AG04449 (cell line): ENCODE measurements at regions not wholly inside any gene's neighbourhood (a gene's known extent, or its start where the extent isn't known, plus 50 kb on each side); places are given as distances from the start of the nearest gene placed in this dataset.

Source experiments
- CTCF ChIA-PET: fragments of 350-600 bp; formaldehyde crosslinking; extraction: SDS; loops from one replicate; lab custom pipeline; 2021; ENCODE audit warnings: antibody characterized with exemption; lab: Yijun Ruan, JAX
- POLR2A ChIA-PET: fragments of 400-600, 350-600 bp; formaldehyde crosslinking; extraction: SDS; loops from one replicate; lab custom pipeline; 2020; ENCODE audit warnings: antibody characterized with exemption, inconsistent platforms; lab: Yijun Ruan, JAX
- DNase-seq: peaks from one replicate; pipeline ENCODE4 v3.0.0-alpha.2; 2010; ENCODE audit warnings: low read depth, low spot score
- H3K4me3 ChIP-seq: 2 replicates; pipeline ENCODE4 v1.5.1; 2011; ENCODE audit warnings: low read depth, mild to moderate bottlenecking, control low read depth, low read length
- TF ChIP-seq, protein P1 (sequence below): IDR thresholded peaks from one replicate; pipeline ENCODE4 v1.5.1; 2011; ENCODE audit warnings: mild to moderate bottlenecking, moderate library complexity, low read length, control low read depth, inconsistent platforms; ENCODE audit not compliant: insufficient read depth; ENCODE audit errors: missing control alignments

DNA sequence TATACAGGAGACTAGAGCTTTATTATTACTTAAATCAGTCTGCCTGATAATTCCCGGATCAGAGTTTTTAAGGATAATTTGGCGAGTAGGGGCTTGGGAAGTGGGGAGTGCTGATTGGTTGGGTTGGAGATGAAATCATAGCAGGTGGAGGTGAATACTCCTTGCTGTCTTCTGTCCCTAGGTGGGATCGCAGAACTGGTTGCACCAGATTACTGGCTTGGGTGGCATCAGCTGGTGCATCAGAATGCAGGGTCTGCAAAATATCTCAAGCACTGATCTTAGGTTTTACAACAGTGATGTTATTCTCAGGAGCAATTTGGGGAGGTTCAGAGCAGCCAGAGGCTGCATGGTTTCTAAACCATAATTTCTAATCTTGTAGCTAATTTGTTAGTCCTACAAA lies 68.1 kb downstream of the KIF4B start:
- TF ChIP-seq, protein P1, sequence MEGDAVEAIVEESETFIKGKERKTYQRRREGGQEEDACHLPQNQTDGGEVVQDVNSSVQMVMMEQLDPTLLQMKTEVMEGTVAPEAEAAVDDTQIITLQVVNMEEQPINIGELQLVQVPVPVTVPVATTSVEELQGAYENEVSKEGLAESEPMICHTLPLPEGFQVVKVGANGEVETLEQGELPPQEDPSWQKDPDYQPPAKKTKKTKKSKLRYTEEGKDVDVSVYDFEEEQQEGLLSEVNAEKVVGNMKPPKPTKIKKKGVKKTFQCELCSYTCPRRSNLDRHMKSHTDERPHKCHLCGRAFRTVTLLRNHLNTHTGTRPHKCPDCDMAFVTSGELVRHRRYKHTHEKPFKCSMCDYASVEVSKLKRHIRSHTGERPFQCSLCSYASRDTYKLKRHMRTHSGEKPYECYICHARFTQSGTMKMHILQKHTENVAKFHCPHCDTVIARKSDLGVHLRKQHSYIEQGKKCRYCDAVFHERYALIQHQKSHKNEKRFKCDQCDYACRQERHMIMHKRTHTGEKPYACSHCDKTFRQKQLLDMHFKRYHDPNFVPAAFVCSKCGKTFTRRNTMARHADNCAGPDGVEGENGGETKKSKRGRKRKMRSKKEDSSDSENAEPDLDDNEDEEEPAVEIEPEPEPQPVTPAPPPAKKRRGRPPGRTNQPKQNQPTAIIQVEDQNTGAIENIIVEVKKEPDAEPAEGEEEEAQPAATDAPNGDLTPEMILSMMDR = no peak
- H3K4me3 ChIP-seq = no peak overlapping the region
- ChIA-PET POLR2A (no interaction called here), CTCF (interaction anchor here (1.4 kb wide), 1 partner anchor 57 kb away, joined by 3 read pairs; no protein-coding TSS in a partner anchor)
- DNase-seq = no peak

DNA sequence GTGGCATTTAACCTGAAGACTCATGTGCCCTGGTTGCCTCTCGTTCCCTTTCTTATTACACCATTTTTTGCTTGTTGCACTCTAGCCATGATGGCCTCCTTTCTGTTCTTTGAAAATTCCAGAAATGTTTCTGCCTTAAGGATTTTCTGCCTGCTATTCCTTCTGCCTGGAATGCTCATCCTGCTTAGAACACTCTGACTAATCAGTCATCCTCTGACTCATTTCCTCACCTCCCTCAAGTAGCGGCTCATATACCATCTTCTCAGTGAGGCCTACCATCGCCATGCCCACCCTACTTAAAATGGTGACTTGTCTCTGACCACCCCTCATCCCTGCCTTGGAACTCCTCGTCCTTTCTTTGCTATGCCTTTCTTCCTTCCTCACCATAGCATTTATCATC lies 68.8 kb downstream of the KIF4B start:
- CTCF ChIA-PET = interaction anchor here (1.4 kb wide), 1 partner anchor 57 kb away, joined by 3 read pairs; no protein-coding TSS in a partner anchor
- TF ChIP-seq, protein P1 = no peak
- no peak overlapping the region for H3K4me3 ChIP-seq
- POLR2A ChIA-PET = no interaction called here
- peak; percentile 50 for DNase-seq

DNA sequence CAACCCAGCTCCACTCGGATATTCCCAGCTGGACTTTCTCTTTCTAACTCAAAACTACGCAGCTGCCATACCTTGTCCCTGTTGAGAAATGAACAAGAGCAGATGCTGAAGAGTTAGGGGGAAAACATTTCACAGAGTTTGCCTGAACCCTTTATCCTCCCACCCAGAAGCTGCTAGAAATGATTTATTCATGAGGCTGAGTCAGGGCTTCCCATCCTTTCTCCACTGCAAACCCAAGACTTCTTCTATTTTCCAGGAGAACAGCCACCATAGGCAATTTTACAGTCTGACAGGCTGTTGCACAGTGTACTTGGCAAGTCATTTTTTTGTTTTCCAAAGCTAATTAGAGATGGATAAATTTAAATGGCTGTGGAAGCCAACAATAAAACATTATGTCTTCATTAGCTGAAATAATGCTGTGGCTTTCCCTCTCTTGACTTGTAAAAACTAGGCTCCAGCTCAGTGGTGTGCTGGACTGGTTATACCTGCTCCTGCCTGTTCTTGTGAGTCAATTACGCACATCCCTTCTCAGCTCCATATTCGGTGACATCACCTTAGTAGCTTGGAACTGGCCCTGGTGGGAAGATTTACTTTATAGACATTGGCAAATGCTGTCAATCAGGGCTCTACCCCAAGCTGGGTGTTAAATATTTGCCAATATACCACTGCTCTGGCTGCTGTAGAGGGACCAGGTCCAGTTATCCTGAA lies 71.9 kb downstream of the KIF4B start:
- ChIA-PET CTCF (interaction anchor here (1.2 to 2.0 kb wide), 2 partner anchors 8 to 35 kb away, joined by 3 to 5 read pairs; no protein-coding TSS in a partner anchor), POLR2A (no interaction called here)
- DNase-seq = no peak
- no peak overlapping the region for H3K4me3 ChIP-seq
- TF ChIP-seq, protein P1 = no peak

DNA sequence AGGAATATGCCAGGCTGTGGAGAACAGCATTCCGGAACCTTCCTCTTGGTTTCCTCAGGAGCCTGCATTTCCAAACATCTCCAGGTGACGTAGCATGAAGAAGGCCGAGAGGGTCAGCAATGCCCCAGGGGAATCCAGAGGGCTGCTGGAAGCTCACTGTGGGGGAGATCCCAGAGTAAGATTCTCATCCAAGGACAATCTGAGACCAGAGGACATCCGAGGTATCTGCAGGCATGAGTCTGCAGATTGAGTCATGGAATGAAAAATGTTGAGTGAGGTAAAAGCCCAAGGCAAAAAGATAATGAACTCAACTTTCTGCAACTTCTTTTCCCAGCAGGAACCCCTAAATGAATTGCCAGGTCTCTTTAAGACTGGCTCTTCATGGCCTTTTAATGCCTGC lies 73.5 kb downstream of the KIF4B start:
- DNase-seq = peak; percentile 12
- TF ChIP-seq, protein P1 = no peak
- ChIA-PET POLR2A (no interaction called here), CTCF (interaction anchor here (1.2 kb wide), 1 partner anchor 37 kb away, joined by 3 read pairs; no protein-coding TSS in a partner anchor)
- no peak overlapping the region for H3K4me3 ChIP-seq

DNA sequence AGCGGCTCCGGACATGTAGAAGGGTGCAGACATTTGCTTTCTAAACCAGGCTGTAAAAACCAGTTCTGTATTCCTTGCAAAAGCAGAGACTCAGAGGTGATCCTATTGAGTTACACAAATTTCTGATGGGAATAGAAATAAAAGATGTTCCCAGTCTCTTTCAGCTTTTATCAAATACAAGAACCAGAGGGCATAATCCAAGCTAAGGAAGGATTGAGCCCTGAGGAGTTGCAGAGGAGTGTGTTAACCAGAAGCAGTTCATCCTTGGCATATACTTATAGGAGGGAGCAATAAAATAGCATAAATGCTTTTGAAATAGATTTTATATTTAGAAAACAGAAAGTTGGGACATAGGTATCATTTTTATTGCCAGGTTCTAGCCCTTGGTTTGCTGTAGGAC lies 75.3 kb downstream of the KIF4B start:
- POLR2A ChIA-PET = no interaction called here
- TF ChIP-seq, protein P1 = no peak
- CTCF ChIA-PET = no interaction called here
- no peak overlapping the region for H3K4me3 ChIP-seq
- no peak for DNase-seq

DNA sequence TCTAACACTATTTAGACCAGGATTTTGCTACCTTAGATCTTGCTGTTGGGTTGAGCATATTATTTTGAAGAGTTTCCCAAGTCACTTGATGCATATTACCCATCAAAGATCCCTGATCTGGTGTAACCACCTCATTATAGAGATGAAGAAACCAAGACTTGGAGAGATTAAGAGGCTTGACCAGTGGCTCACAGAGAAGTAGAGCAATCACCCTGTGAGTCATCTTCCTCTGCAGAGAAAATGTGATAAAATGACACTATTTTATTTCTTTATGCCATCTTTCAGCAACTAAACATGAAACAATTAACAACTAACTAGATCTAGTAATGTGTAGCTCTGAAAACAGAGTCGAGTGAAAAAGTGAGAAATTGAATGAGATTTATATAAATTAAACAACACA lies 76.1 kb downstream of the KIF4B start:
- ChIA-PET POLR2A (interaction anchor here (0.6 kb wide), 1 partner anchor 263 kb away, joined by 3 read pairs; no protein-coding TSS in a partner anchor), CTCF (no interaction called here)
- DNase-seq = no peak
- no peak overlapping the region for H3K4me3 ChIP-seq
- TF ChIP-seq, protein P1 = no peak
